Fibroblast of lung (primary cell): ENCODE measurements at regions not wholly inside any gene's neighbourhood (a gene's known extent, or its start where the extent isn't known, plus 50 kb on each side); places are given as distances from the start of the nearest gene placed in this dataset.

ENCODE experiments used
- DNase-seq, 2 donors: peaks; one replicate each; pipeline versions ENCODE4 v3.0.0 to v3.0.0-alpha.2; 2010; ENCODE audit warnings: low read depth in 2 of 2
- H2AFZ ChIP-seq: 2 replicates; pipeline ENCODE4 v1.5.1; 2012; ENCODE audit warnings: low read length, control low read depth, inconsistent platforms
- H3K27ac ChIP-seq: 2 replicates; pipeline ENCODE4 v1.5.1; 2011; ENCODE audit warnings: low read length, control low read depth; ENCODE audit not compliant: insufficient read depth
- H3K27me3 ChIP-seq: 2 replicates; pipeline ENCODE4 v1.5.1; 2011; ENCODE audit warnings: mild to moderate bottlenecking, low read length; ENCODE audit not compliant: control insufficient read depth, insufficient read depth
- H3K36me3 ChIP-seq: 2 replicates; pipeline ENCODE4 v1.5.1; 2011; ENCODE audit warnings: low read length; ENCODE audit not compliant: control insufficient read depth, insufficient read depth
- H3K4me1 ChIP-seq: 2 replicates; pipeline ENCODE4 v1.5.1; 2011; ENCODE audit warnings: low read length; ENCODE audit not compliant: control insufficient read depth, insufficient read depth; ENCODE audit errors: extremely low read depth
- H3K4me2 ChIP-seq: 2 replicates; pipeline ENCODE4 v1.5.1; 2011; ENCODE audit warnings: low read length, control low read depth; ENCODE audit not compliant: insufficient read depth; ENCODE audit errors: extremely low read depth
- H3K4me3 ChIP-seq, 4 experiments: fragments of 200-600 bp in 1 of 4; sonication (generic) in 1 of 4; replicated peaks in 1 of 4; 2 replicates each; pipeline ENCODE4 v1.5.1; 2011 to 2016; ENCODE audit warnings: low read length in 4 of 4, low read depth in 3 of 4, mild to moderate bottlenecking in 3 of 4, control low read depth in 2 of 4, inconsistent platforms in 1 of 4, mixed read lengths in 1 of 4; ENCODE audit not compliant: insufficient read depth in 1 of 4; ENCODE audit errors: control extremely low read depth in 1 of 4
- H3K79me2 ChIP-seq: 2 replicates; pipeline ENCODE4 v1.5.1; 2012; ENCODE audit warnings: mild to moderate bottlenecking, low read length, inconsistent platforms; ENCODE audit not compliant: control insufficient read depth, insufficient read depth
- H3K9ac ChIP-seq: 2 replicates; pipeline ENCODE4 v1.5.1; 2011; ENCODE audit warnings: mild to moderate bottlenecking, low read length, control low read depth; ENCODE audit not compliant: insufficient read depth
- H3K9me3 ChIP-seq: 2 replicates; pipeline ENCODE4 v1.5.1; 2012; ENCODE audit warnings: low read depth, low read length; ENCODE audit not compliant: control insufficient read depth, insufficient read depth
- H4K20me1 ChIP-seq: 2 replicates; pipeline ENCODE4 v1.5.1; 2011; ENCODE audit warnings: low read length; ENCODE audit not compliant: control insufficient read depth, insufficient read depth; ENCODE audit errors: extremely low read depth
- EZH2 ChIP-seq: IDR thresholded peaks from 2 replicates; pipeline ENCODE4 v1.5.1; 2012; ENCODE audit warnings: low read length, control low read depth, mild to moderate bottlenecking; ENCODE audit errors: missing control alignments
- TF ChIP-seq, protein P1 (sequence below), 2 donors: IDR thresholded peaks in 1 of 2; conservative IDR thresholded peaks in 1 of 2; 1 replicate in 1 of 2; 2 replicates in 1 of 2; pipeline ENCODE4 v1.5.1; 2011 to 2012; ENCODE audit warnings: low read length in 2 of 2, control low read depth in 1 of 2, inconsistent platforms in 1 of 2, low read depth in 1 of 2, mild to moderate bottlenecking in 1 of 2

DNA sequence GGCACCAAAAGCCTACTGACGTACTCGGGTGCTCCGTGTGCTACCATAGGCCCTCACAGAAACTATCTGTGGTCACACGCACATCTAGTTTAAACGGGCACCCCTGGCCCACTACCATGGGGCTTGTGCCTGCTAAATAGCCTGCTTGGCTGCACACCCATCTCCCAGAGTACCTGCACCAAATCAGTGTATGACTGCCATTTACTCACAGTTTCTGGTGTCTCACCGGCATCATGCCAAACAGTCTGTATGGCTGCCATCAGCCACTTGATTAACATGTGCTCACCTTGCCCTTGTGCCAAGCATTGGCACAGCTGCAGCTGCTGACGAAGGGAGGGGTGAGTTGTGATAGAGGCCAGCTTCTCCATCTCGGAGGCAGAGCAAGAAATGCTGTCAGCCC is 232.7 kb downstream of the IGSF11 start:
- Histone ChIP-seq H3K4me2 (no peak overlapping the region), H3K9me3 (no peaks in the 10 kb centered on the region), H3K27ac (no peak overlapping the region), H2AFZ (no peak overlapping the region), H3K4me1 (no peaks in the 10 kb centered on the region), H4K20me1 (no peaks in the 10 kb centered on the region), H3K79me2 (no peaks in the 10 kb centered on the region), H3K4me3 (no peak overlapping the region), H3K27me3 (no peaks in the 10 kb centered on the region), H3K9ac (no peak overlapping the region), H3K36me3 (no peaks in the 10 kb centered on the region)
- DNase-seq, result no peak
- no peak for TF ChIP-seq EZH2
- TF ChIP-seq, protein P1, sequence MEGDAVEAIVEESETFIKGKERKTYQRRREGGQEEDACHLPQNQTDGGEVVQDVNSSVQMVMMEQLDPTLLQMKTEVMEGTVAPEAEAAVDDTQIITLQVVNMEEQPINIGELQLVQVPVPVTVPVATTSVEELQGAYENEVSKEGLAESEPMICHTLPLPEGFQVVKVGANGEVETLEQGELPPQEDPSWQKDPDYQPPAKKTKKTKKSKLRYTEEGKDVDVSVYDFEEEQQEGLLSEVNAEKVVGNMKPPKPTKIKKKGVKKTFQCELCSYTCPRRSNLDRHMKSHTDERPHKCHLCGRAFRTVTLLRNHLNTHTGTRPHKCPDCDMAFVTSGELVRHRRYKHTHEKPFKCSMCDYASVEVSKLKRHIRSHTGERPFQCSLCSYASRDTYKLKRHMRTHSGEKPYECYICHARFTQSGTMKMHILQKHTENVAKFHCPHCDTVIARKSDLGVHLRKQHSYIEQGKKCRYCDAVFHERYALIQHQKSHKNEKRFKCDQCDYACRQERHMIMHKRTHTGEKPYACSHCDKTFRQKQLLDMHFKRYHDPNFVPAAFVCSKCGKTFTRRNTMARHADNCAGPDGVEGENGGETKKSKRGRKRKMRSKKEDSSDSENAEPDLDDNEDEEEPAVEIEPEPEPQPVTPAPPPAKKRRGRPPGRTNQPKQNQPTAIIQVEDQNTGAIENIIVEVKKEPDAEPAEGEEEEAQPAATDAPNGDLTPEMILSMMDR (conservative IDR thresholded peaks at IDR 0.05 in 1 of 2, IDR thresholded peaks at IDR 0.05 in 1 of 2; ENCODE audit: low read depth in 1 of 2, low read length in 2 of 2), result no peak

- no peak for DNase-seq
- no peaks in the 10 kb centered on the region for H3K79me2 ChIP-seq
- no peak overlapping the region for H3K27ac ChIP-seq
- no peak overlapping the region for H3K4me2 ChIP-seq
- no peak overlapping the region for H3K4me3 ChIP-seq
- H3K9ac ChIP-seq, result no peak overlapping the region
- H3K36me3 ChIP-seq, result no peaks in the 10 kb centered on the region
- H2AFZ ChIP-seq, result no peak overlapping the region
- H3K9me3 ChIP-seq, result no peaks in the 10 kb centered on the region
- TF ChIP-seq, protein P1 (conservative IDR thresholded peaks at IDR 0.05 in 1 of 2, IDR thresholded peaks at IDR 0.05 in 1 of 2; ENCODE audit: low read depth in 1 of 2, low read length in 2 of 2), result no peak
- no peaks in the 10 kb centered on the region for H3K4me1 ChIP-seq
- no peaks in the 10 kb centered on the region for H3K27me3 ChIP-seq
- H4K20me1 ChIP-seq, result no peaks in the 10 kb centered on the region
Observed at GRCh38 chr3:118802325-118803095, 232.1 kb downstream of the IGSF11 start.

DNA sequence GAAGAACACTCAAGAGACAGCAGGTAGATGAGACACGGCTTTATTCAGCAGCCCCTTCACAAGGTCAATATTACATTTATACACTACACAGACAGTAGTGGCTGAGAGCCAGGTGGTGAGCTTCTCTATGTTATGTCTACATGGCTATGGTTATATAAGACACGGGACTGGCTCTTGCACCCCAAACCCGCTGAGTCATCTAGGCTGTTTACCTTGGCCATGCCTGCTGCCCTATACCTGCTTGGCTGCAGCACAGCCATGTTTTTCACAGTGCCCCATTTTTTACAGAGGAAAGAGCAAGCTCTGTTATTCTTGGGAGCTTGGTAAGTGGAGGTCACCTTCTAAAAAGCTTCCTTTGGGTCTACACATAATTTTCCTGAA is 231.6 kb downstream of the IGSF11 start:
- no peak overlapping the region for H2AFZ ChIP-seq
- H4K20me1 ChIP-seq, result no peaks in the 10 kb centered on the region

More for the DNA sequence above, 231.6 kb downstream of the IGSF11 start:
- no peak for TF ChIP-seq EZH2
- TF ChIP-seq, protein P1 (conservative IDR thresholded peaks at IDR 0.05 in 1 of 2, IDR thresholded peaks at IDR 0.05 in 1 of 2; ENCODE audit: low read depth in 1 of 2, low read length in 2 of 2), result no peak
- no peaks in the 10 kb centered on the region for H3K36me3 ChIP-seq
- DNase-seq, result no peak
- no peak overlapping the region for H3K4me3 ChIP-seq
- H3K9ac ChIP-seq, result no peak overlapping the region
- H3K9me3 ChIP-seq, result no peaks in the 10 kb centered on the region
- no peak overlapping the region for H3K27ac ChIP-seq
- no peaks in the 10 kb centered on the region for H3K27me3 ChIP-seq
- H3K4me1 ChIP-seq, result no peaks in the 10 kb centered on the region
- H3K4me2 ChIP-seq, result no peak overlapping the region
- no peaks in the 10 kb centered on the region for H3K79me2 ChIP-seq
